Right lobe of liver (tissue), 4 donors: ENCODE measurements at regions not wholly inside any gene's neighbourhood (a gene's known extent, or its start where the extent isn't known, plus 50 kb on each side); places are given as distances from the start of the nearest gene placed in this dataset.

ENCODE experiments used
- CTCF ChIP-seq, 4 donors: fragments of 200-600 bp in 3 of 4; fragments of 450-650 bp in 1 of 4; IDR thresholded peaks; one replicate each; pipeline versions ENCODE4 v1.5.1 to v1.8.0; 2016 to 2022; ENCODE audit warnings: antibody characterized with exemption in 4 of 4, mild to moderate bottlenecking in 2 of 4
- POLR2A ChIP-seq: fragments of 450-650 bp; IDR thresholded peaks from one replicate; pipeline ENCODE4 v1.6.1; 2017; ENCODE audit warnings: antibody characterized with exemption, mild to moderate bottlenecking
- donor health status: DM: no; HTN: no; CAD: no.
- donor health status: DM: no; HTN: no; CAD: no.
- donor health status: DM: no; HTN: yes; CAD: no.

- TF ChIP-seq CTCF (IDR thresholded peaks at IDR 0.05) = no peak
- no peak for TF ChIP-seq POLR2A
These were observed 90.4 kb upstream of the SALL3 start for GRCh38 chr18:78889250-78889649.
